B cell (primary cell): ENCODE measurements at regions not wholly inside any gene's neighbourhood (a gene's known extent, or its start where the extent isn't known, plus 50 kb on each side); places are given as distances from the start of the nearest gene placed in this dataset.
"Not testable (repeated sequence)": the region's sequence is repeated elsewhere in the genome, so short reads cannot be mapped to it uniquely, and the experiment has no call there.

Experiments used
- ATAC-seq: fragments of 200-7000 bp; cut with Tn5 transposase; one replicate; pipeline ENCODE4 v1.10.0; 2021; ENCODE audit warnings: low read depth, mild to moderate bottlenecking, moderate number of reproducible peaks, moderate library complexity
- CTCF ChIA-PET: fragments of 350-600 bp; sonication (Branson Sonifier 250); formaldehyde crosslinking; loops from one replicate; lab custom pipeline; 2021; ENCODE audit warnings: antibody characterized with exemption, inconsistent platforms; lab: Charles Lee
- POLR2A ChIA-PET: fragments of 350-600 bp; sonication (Branson Sonifier 250); formaldehyde crosslinking; loops from one replicate; lab custom pipeline; 2021; ENCODE audit warnings: antibody characterized with exemption; lab: Charles Lee
- DNase-seq: peaks from one replicate; pipeline ENCODE4 v3.0.0; 2013
- H2AFZ ChIP-seq: 2 replicates; pipeline ENCODE4 v1.6.1; 2012; ENCODE audit warnings: mild to moderate bottlenecking, low read depth, low read length; ENCODE audit not compliant: insufficient read depth, poor library complexity, severe bottlenecking
- H3K27ac ChIP-seq, 2 donors: 1 replicate in 1 of 2; 2 replicates in 1 of 2; pipeline ENCODE4 v1.5.1; 2012 to 2013; ENCODE audit warnings: low read length in 2 of 2, mild to moderate bottlenecking in 2 of 2, moderate library complexity in 1 of 2
- H3K27me3 ChIP-seq, 4 experiments: fragments of 200-600 bp in 1 of 4; sonication (generic) in 1 of 4; replicated peaks in 1 of 4; 1 replicate in 2 of 4; 2 replicates in 2 of 4; pipeline versions ENCODE4 v1.6.1 to v1.7.0; 2013 to 2016; ENCODE audit warnings: low read length in 3 of 4, mild to moderate bottlenecking in 2 of 4, mixed read lengths in 1 of 4, moderate library complexity in 1 of 4; ENCODE audit not compliant: insufficient read depth in 4 of 4, control insufficient read depth in 3 of 4; ENCODE audit errors: control extremely low read depth in 1 of 4
- H3K36me3 ChIP-seq, 2 experiments: replicated peaks in 1 of 2; 1 replicate in 1 of 2; 2 replicates in 1 of 2; pipeline versions ENCODE4 v1.6.1 to v1.7.1; 2013; ENCODE audit warnings: low read length in 1 of 2; ENCODE audit not compliant: insufficient read depth in 2 of 2, control insufficient read depth in 1 of 2; ENCODE audit errors: control extremely low read depth in 1 of 2, extremely low read depth in 1 of 2
- H3K4me1 ChIP-seq, 2 donors: fragments of 200-600 bp in 1 of 2; sonication (generic) in 1 of 2; 1 replicate in 1 of 2; 2 replicates in 1 of 2; pipeline versions ENCODE4 v1.5.1 to v1.6.1; 2013 to 2017; ENCODE audit warnings: low read length in 2 of 2; ENCODE audit not compliant: control insufficient read depth in 2 of 2, insufficient read depth in 2 of 2
- H3K4me2 ChIP-seq: replicated peaks from 2 replicates; pipeline ENCODE3; 2012; ENCODE audit warnings: mild to moderate bottlenecking, low read depth, low read length; ENCODE audit not compliant: poor library complexity, severe bottlenecking
- H3K4me3 ChIP-seq, 5 experiments: fragments of 200-600 bp in 1 of 5; sonication (generic) in 1 of 5; 1 replicate in 3 of 5; 2 replicates in 2 of 5; pipeline versions ENCODE4 v1.5.1 to v1.7.0; 2011 to 2016; ENCODE audit warnings: low read length in 4 of 5, mild to moderate bottlenecking in 4 of 5, low read depth in 2 of 5, control low read depth in 1 of 5, moderate library complexity in 1 of 5; ENCODE audit not compliant: insufficient read depth in 1 of 5; ENCODE audit errors: control extremely low read depth in 1 of 5, extremely low read depth in 1 of 5
- H3K79me2 ChIP-seq: fragments of 200-600 bp; sonication (generic); one replicate; pipeline ENCODE4 v1.6.0; 2016; ENCODE audit warnings: low read length; ENCODE audit not compliant: control insufficient read depth, insufficient read depth
- H3K9ac ChIP-seq: fragments of 200-600 bp; sonication (generic); 2 replicates; pipeline ENCODE4 v1.6.1; 2017; ENCODE audit warnings: mild to moderate bottlenecking, low read length, moderate library complexity
- H3K9me3 ChIP-seq, 3 donors: one replicate each; pipeline versions ENCODE4 v1.6.1 to v1.7.1; 2013; ENCODE audit warnings: low read length in 2 of 3; ENCODE audit not compliant: control insufficient read depth in 2 of 3, insufficient read depth in 1 of 3; ENCODE audit errors: control extremely low read depth in 1 of 3
- H4K20me1 ChIP-seq: 2 replicates; pipeline ENCODE4 v1.6.0; 2012; ENCODE audit warnings: mild to moderate bottlenecking, low read length; ENCODE audit not compliant: insufficient read depth, control insufficient read depth, poor library complexity, severe bottlenecking
- H3K27ac Mint-ChIP-seq: one replicate; pipeline ENCODE4 v1.8.0; 2021; ENCODE audit warnings: mixed read lengths
- H3K27me3 Mint-ChIP-seq: one replicate; pipeline ENCODE4 v1.8.0; 2021; ENCODE audit warnings: mixed read lengths
- H3K4me1 Mint-ChIP-seq: one replicate; pipeline ENCODE4 v1.8.0; 2021; ENCODE audit warnings: mixed read lengths
- H3K4me3 Mint-ChIP-seq: one replicate; pipeline ENCODE4 v1.8.0; 2021; ENCODE audit warnings: mixed read lengths
- H3K9me3 Mint-ChIP-seq: one replicate; pipeline ENCODE4 v1.8.0; 2022; ENCODE audit warnings: mixed read lengths; ENCODE audit not compliant: insufficient read depth
- EZH2 ChIP-seq: IDR thresholded peaks from 2 replicates; pipeline ENCODE4 v1.6.1; 2012; ENCODE audit warnings: borderline replicate concordance, low read depth, mild to moderate bottlenecking, moderate library complexity, low read length; ENCODE audit not compliant: insufficient read depth, poor library complexity, severe bottlenecking
- WGBS: methylation state at CpG from one replicate; pipeline ENCODE4 v1.1.5; 2013; ENCODE audit warnings: missing lambda C conversion rate; ENCODE audit not compliant: insufficient coverage; 5-methylcytosine and 5-hydroxymethylcytosine counted together
- intact Hi-C: fragments of 100-400 bp; cut with micrococcal nuclease; formaldehyde crosslinking; loops from one replicate; pipeline ENCODE4 v1.10.0; 2022
- TF ChIP-seq, protein P1 (sequence below): fragments of 200-600 bp; IDR thresholded peaks from one replicate; pipeline ENCODE4 v1.8.0; 2022; ENCODE audit warnings: antibody characterized with exemption, mild to moderate bottlenecking

DNA sequence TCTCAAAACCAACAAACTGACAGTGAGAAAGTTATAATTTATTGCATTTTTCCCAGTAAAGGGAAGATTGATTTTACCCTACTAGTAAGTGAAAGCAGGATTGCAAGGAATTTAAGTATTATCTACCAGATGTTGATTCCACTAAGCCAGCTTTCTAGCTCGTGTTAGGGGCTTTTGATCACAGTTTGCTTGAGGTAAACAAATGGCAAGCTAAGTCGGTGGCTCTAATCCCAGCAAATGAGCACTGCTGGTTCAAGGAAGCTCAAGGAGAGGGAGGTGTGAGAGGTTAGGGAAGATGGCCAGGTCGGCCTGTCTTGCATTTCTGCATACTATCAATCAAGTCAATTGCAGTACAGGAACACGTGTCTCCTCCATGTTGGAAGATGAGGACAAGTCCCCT lies 448.7 kb upstream of the POM121L12 start:
- TF ChIP-seq, protein P1, sequence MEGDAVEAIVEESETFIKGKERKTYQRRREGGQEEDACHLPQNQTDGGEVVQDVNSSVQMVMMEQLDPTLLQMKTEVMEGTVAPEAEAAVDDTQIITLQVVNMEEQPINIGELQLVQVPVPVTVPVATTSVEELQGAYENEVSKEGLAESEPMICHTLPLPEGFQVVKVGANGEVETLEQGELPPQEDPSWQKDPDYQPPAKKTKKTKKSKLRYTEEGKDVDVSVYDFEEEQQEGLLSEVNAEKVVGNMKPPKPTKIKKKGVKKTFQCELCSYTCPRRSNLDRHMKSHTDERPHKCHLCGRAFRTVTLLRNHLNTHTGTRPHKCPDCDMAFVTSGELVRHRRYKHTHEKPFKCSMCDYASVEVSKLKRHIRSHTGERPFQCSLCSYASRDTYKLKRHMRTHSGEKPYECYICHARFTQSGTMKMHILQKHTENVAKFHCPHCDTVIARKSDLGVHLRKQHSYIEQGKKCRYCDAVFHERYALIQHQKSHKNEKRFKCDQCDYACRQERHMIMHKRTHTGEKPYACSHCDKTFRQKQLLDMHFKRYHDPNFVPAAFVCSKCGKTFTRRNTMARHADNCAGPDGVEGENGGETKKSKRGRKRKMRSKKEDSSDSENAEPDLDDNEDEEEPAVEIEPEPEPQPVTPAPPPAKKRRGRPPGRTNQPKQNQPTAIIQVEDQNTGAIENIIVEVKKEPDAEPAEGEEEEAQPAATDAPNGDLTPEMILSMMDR: no peak
- no peak for TF ChIP-seq EZH2
- Mint-ChIP-seq H3K4me3 (no peak overlapping the region), H3K4me1 (no peaks in the 10 kb centered on the region), H3K27me3 (no peaks in the 10 kb centered on the region), H3K27ac (no peak overlapping the region), H3K9me3 (peaks cover 4% of the 10 kb centered on the region)
- no peaks in the 10 kb centered on the region for H3K36me3 ChIP-seq
- H3K4me1 ChIP-seq: no peaks in the 10 kb centered on the region
- POLR2A ChIA-PET: no interaction called here
- H3K27me3 ChIP-seq: no peaks in the 10 kb centered on the region
- no peaks in the 10 kb centered on the region for H3K9me3 ChIP-seq
- DNase-seq: no peak
- 20% methylated on average over 1 of the region's 4 CpGs for WGBS
- no peak overlapping the region for H3K27ac ChIP-seq
- H3K79me2 ChIP-seq: no peaks in the 10 kb centered on the region
- H3K4me2 ChIP-seq: no peak overlapping the region
- intact Hi-C loops: no loop called here
- CTCF ChIA-PET: no interaction called here
- no peak overlapping the region for H3K9ac ChIP-seq
- H3K4me3 ChIP-seq: no peak overlapping the region
- no peaks in the 10 kb centered on the region for H4K20me1 ChIP-seq
- ATAC-seq: no peak
- no peak overlapping the region for H2AFZ ChIP-seq

DNA sequence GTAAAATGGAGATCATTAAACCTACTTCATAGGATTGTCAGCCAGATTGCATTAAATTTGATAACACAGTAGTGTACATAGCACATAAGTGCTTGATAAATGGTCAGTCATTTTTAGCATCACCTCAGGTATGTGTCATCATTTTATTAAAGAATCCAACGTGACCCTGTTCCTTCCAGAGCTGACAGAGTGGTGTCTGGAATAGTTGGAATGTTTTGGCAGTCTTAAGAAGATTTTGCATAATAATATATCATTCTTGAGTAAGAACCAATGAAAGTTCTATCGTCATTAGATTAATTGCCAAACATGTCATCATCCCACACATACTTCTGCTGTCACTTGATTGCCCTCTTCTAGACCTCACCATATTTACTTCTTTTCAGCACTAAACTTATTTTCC lies 451.4 kb upstream of the POM121L12 start:
- no peak overlapping the region for H3K4me3 ChIP-seq
- no peaks in the 10 kb centered on the region for H3K4me1 ChIP-seq
- WGBS: no CpG with 5 or more reads among the region's 2 CpGs
- no peak overlapping the region for H3K27ac ChIP-seq
- Mint-ChIP-seq H3K4me3 (no peak overlapping the region), H3K4me1 (no peaks in the 10 kb centered on the region), H3K27ac (no peak overlapping the region), H3K27me3 (no peaks in the 10 kb centered on the region), H3K9me3 (peaks cover 4% of the 10 kb centered on the region)
- no peaks in the 10 kb centered on the region for H4K20me1 ChIP-seq
- POLR2A ChIA-PET: no interaction called here
- no peaks in the 10 kb centered on the region for H3K79me2 ChIP-seq
- no peak for ATAC-seq
- intact Hi-C loops: no loop called here
- no peaks in the 10 kb centered on the region for H3K36me3 ChIP-seq
- CTCF ChIA-PET: no interaction called here
- no peak for TF ChIP-seq EZH2
- TF ChIP-seq, protein P1: no peak
- no peak overlapping the region for H3K9ac ChIP-seq
- no peak overlapping the region for H3K4me2 ChIP-seq
- H2AFZ ChIP-seq: no peak overlapping the region
- no peaks in the 10 kb centered on the region for H3K9me3 ChIP-seq
- no peaks in the 10 kb centered on the region for H3K27me3 ChIP-seq
- DNase-seq: no peak

DNA sequence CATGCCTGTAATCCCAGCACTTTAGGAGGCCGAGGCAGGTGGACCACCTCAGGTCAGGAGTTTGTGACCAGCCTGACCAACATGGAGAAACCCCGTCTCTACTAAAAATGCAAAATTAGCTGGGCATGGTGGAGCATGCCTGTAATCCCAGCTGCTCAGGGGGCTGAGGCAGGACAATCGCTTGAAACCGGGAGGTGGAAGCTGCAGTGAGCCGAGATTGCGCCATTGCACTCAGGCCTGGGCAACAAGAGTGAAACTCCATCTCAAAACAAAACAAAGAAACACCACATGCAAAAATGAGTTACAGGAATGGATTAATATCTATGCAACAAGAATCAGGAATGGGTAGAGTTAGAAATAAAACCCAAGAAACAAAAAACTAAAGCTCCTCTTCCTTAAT lies 462.3 kb upstream of the POM121L12 start:
- H3K4me1 Mint-ChIP-seq, CTCF ChIA-PET, DNase-seq, H2AFZ ChIP-seq, H3K27ac ChIP-seq, H3K4me3 ChIP-seq, H3K79me2 ChIP-seq, H3K9me3 Mint-ChIP-seq, H3K4me3 Mint-ChIP-seq, H3K36me3 ChIP-seq, POLR2A ChIA-PET, H3K9ac ChIP-seq, ATAC-seq, H3K27ac Mint-ChIP-seq, H3K27me3 ChIP-seq, H3K27me3 Mint-ChIP-seq, H4K20me1 ChIP-seq, H3K9me3 ChIP-seq, intact Hi-C loops, H3K4me1 ChIP-seq, H3K4me2 ChIP-seq: not testable (repeated sequence)
- 97% methylated on average over 2 of the region's 6 CpGs for whole genome bisulfite sequencing
